Fibroblast of lung (primary cell): ENCODE measurements at regions not wholly inside any gene's neighbourhood (a gene's known extent, or its start where the extent isn't known, plus 50 kb on each side); places are given as distances from the start of the nearest gene placed in this dataset.

Source experiments
- CTCF ChIP-seq, 2 donors: IDR thresholded peaks in 1 of 2; conservative IDR thresholded peaks in 1 of 2; 1 replicate in 1 of 2; 2 replicates in 1 of 2; pipeline ENCODE4 v1.5.1; 2011 to 2012; ENCODE audit warnings: low read length in 2 of 2, control low read depth in 1 of 2, inconsistent platforms in 1 of 2, low read depth in 1 of 2, mild to moderate bottlenecking in 1 of 2
- EZH2 ChIP-seq: IDR thresholded peaks from 2 replicates; pipeline ENCODE4 v1.5.1; 2012; ENCODE audit warnings: low read length, control low read depth, mild to moderate bottlenecking; ENCODE audit errors: missing control alignments

DNA sequence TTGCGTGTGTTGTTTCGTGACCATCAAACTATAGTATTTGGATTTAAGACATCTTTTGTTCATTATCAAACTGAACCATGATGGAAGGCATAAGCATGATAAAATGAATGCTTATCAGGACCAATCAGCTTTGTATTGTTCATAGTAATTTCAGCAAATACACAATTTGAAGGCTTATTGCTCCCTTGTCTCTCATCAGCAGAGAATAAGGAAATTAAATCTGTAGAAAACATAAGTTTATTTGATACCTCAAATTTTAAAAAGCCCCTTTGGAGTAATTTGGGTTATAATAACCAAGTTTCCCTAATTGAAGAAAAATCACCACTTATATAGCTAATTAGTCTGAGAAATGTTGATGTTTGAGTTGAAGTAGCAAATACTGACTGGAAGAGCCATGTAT is 705.7 kb downstream of the NUP35 start:
- TF ChIP-seq CTCF (conservative IDR thresholded peaks at IDR 0.05 in 1 of 2, IDR thresholded peaks at IDR 0.05 in 1 of 2; ENCODE audit: low read depth in 1 of 2, low read length in 2 of 2) (no peak), EZH2 (no peak)
